MM.1S (cell line): ENCODE measurements at regions not wholly inside any gene's neighbourhood (a gene's known extent, or its start where the extent isn't known, plus 50 kb on each side); places are given as distances from the start of the nearest gene placed in this dataset.

Experiments used
- CTCF ChIP-seq: fragments of 300-600 bp; sonication (generic); IDR thresholded peaks from 2 replicates; pipeline ENCODE4 v1.5.1; 2016; ENCODE audit warnings: antibody characterized with exemption, low read length, mixed read lengths
- EZH2 ChIP-seq: fragments of 300-600 bp; sonication (generic); optimal IDR thresholded peaks from 2 replicates; pipeline ENCODE3; 2017; ENCODE audit warnings: low read depth, mild to moderate bottlenecking, antibody characterized with exemption, low read length, mixed read lengths

- no peak for TF ChIP-seq CTCF
- TF ChIP-seq EZH2, result no peak
These were observed 84.7 kb downstream of the LINC00237 start for GRCh38 chr20:21021472-21021790.
